GM12878 (cell line): ENCODE measurements at regions not wholly inside any gene's neighbourhood (a gene's known extent, or its start where the extent isn't known, plus 50 kb on each side); places are given as distances from the start of the nearest gene placed in this dataset.

Experiments used
- EZH2 ChIP-seq: IDR thresholded peaks from 2 replicates; pipeline ENCODE4 v1.6.1; 2012; ENCODE audit warnings: low read depth, mild to moderate bottlenecking, control low read depth, inconsistent platforms, low read length, borderline replicate concordance; ENCODE audit not compliant: control insufficient read depth
- GABPA ChIP-seq: IDR thresholded peaks from 2 replicates; pipeline ENCODE4 v1.6.1; 2014; ENCODE audit warnings: antibody characterized with exemption, low read depth, mild to moderate bottlenecking, inconsistent platforms
- MEF2A ChIP-seq: IDR thresholded peaks from 2 replicates; pipeline ENCODE4 v1.6.1; 2011; ENCODE audit warnings: low read depth, mild to moderate bottlenecking, low read length, moderate library complexity; ENCODE audit not compliant: insufficient read depth
- SP1 ChIP-seq: IDR thresholded peaks from one replicate; pipeline ENCODE4 v1.6.1; 2011; ENCODE audit warnings: low read depth, low read length
- SUZ12 ChIP-seq: fragments of 200-600 bp; sonication (generic); IDR thresholded peaks from one replicate; pipeline ENCODE4 v1.6.1; 2018; ENCODE audit warnings: antibody characterized with exemption, mild to moderate bottlenecking; ENCODE audit not compliant: unreplicated experiment
- TAF1 ChIP-seq: IDR thresholded peaks from 2 replicates; pipeline ENCODE4 v1.6.1; 2011; ENCODE audit warnings: mild to moderate bottlenecking, low read depth, low read length, borderline replicate concordance
- USF2 ChIP-seq: IDR thresholded peaks from 2 replicates; pipeline ENCODE4 v1.6.1; 2011; ENCODE audit warnings: low read depth, low read length, improper control_type of control experiment, borderline replicate concordance

GRCh38 chr14:37669242-37669641, 73.8 kb downstream of the TTC6 start:
- TF ChIP-seq USF2, result no peak
- TF ChIP-seq SP1, result no peak
- TF ChIP-seq GABPA, result no peak
- TF ChIP-seq EZH2, result no peak
- TF ChIP-seq MEF2A, result no peak
- TF ChIP-seq TAF1, result no peak
- TF ChIP-seq SUZ12, result no peak
